ENCODE measurements at regions not wholly inside any gene's neighbourhood (a gene's known extent, or its start where the extent isn't known, plus 50 kb on each side); places are given as distances from the start of the nearest gene placed in this dataset.

GRCh38 chr5:87627363-87627762 lies 214.6 kb upstream of the CCNH start:
- no peak for TF ChIP-seq CTCF (IDR thresholded peaks at IDR 0.05; ENCODE audit: borderline replicate concordance, control extremely low read depth, extremely low read depth, insufficient read depth, missing control alignments)

GRCh38 chr5:87608385-87608784 lies 195.7 kb upstream of the CCNH start:
- in situ Hi-C loops (cut with MboI; ENCODE audit: low sequenced_read_pairs, unreplicated experiment): no loop called here
- no peak for TF ChIP-seq CTCF (IDR thresholded peaks at IDR 0.05; ENCODE audit: borderline replicate concordance, control extremely low read depth, extremely low read depth, insufficient read depth, missing control alignments)
- no peak for DNase-seq (ENCODE audit: low spot score)

More at GRCh38 chr5:87627363-87627762, 214.6 kb upstream of the CCNH start:
- in situ Hi-C loops (cut with MboI; ENCODE audit: low sequenced_read_pairs, unreplicated experiment): no loop called here
- DNase-seq (ENCODE audit: low spot score): no peak

GRCh38 chr5:87605663-87606062 lies 192.9 kb upstream of the CCNH start:
- TF ChIP-seq CTCF (IDR thresholded peaks at IDR 0.05; ENCODE audit: borderline replicate concordance, control extremely low read depth, extremely low read depth, insufficient read depth, missing control alignments): no peak
- in situ Hi-C loops (cut with MboI; ENCODE audit: low sequenced_read_pairs, unreplicated experiment): no loop called here
- DNase-seq (ENCODE audit: low spot score): no peak

GRCh38 chr5:87599778-87600177 lies 187.0 kb upstream of the CCNH start:
- in situ Hi-C loops (cut with MboI; ENCODE audit: low sequenced_read_pairs, unreplicated experiment): no loop called here

GRCh38 chr5:87598460-87598859 lies 185.7 kb upstream of the CCNH start:
- in situ Hi-C loops (cut with MboI; ENCODE audit: low sequenced_read_pairs, unreplicated experiment): no loop called here
- TF ChIP-seq CTCF (IDR thresholded peaks at IDR 0.05; ENCODE audit: borderline replicate concordance, control extremely low read depth, extremely low read depth, insufficient read depth, missing control alignments): no peak
- no peak for DNase-seq (ENCODE audit: low spot score)

More at GRCh38 chr5:87599778-87600177, 187.0 kb upstream of the CCNH start:
- TF ChIP-seq CTCF (IDR thresholded peaks at IDR 0.05; ENCODE audit: borderline replicate concordance, control extremely low read depth, extremely low read depth, insufficient read depth, missing control alignments): no peak
- no peak for DNase-seq (ENCODE audit: low spot score)

GRCh38 chr5:87594566-87594965 lies 181.8 kb upstream of the CCNH start:
- in situ Hi-C loops (cut with MboI; ENCODE audit: low sequenced_read_pairs, unreplicated experiment): no loop called here
- no peak for TF ChIP-seq CTCF (IDR thresholded peaks at IDR 0.05; ENCODE audit: borderline replicate concordance, control extremely low read depth, extremely low read depth, insufficient read depth, missing control alignments)
- DNase-seq (ENCODE audit: low spot score): no peak

GRCh38 chr5:87589587-87589986 lies 176.9 kb upstream of the CCNH start:
- no peak for TF ChIP-seq CTCF (IDR thresholded peaks at IDR 0.05; ENCODE audit: borderline replicate concordance, control extremely low read depth, extremely low read depth, insufficient read depth, missing control alignments)
- in situ Hi-C loops (cut with MboI; ENCODE audit: low sequenced_read_pairs, unreplicated experiment): no loop called here
- DNase-seq (ENCODE audit: low spot score): no peak

Data from GM13976 (cell line).